ENCODE measurements at regions not wholly inside any gene's neighbourhood (a gene's known extent, or its start where the extent isn't known, plus 50 kb on each side); places are given as distances from the start of the nearest gene placed in this dataset.

DNA sequence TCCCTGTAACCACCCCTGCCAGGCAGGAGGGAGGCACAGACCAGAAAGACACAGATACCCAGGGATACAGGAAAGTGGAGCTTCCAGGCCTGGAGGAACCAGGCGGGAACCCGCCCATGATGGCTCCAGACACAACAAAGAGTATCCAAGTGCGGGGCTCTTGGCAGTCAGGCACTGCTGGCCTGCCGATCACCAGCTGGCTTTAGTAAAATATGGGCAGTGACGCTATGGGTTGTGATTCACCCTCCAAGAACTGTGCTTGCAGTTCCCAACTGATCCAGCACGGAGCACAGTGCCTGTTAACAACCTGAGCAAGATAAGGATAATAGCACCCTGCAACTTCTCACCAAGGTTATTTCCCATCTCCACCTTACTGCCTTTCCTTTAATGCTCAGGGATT, 463.3 kb downstream of the IRX1 start:
- POLR2A ChIA-PET, result no interaction called here
- no peaks in the 10 kb centered on the region for H3K9me3 ChIP-seq (ENCODE audit: low read length)
- no peaks in the 10 kb centered on the region for H3K36me3 ChIP-seq (ENCODE audit: insufficient read depth, low read length)
- Mint-ChIP-seq H3K4me1 (no peaks in the 10 kb centered on the region), H3K27me3 (peaks cover 0 to 1% of the 10 kb centered on the region in 2 donors), H3K27ac (no peak overlapping the region), H3K9me3 (peaks cover 0 to 11% (median 7%) of the 10 kb centered on the region in 5 donors), H3K36me3 (no peaks in the 10 kb centered on the region), H3K4me3 (no peak overlapping the region)
- no peaks in the 10 kb centered on the region for H3K4me1 ChIP-seq (ENCODE audit: insufficient read depth, low read length)
- no peak overlapping the region for H3K4me3 ChIP-seq (ENCODE audit: low read length)
- DNase-seq, result no peak
- CTCF ChIA-PET, result interaction anchor here (1.1 kb wide), 1 partner anchor 17 kb away, joined by 3 read pairs; no protein-coding TSS in a partner anchor
- H3K27me3 ChIP-seq (ENCODE audit: insufficient read depth, low read length, poor library complexity, severe bottlenecking), result no peaks in the 10 kb centered on the region
- H3K27ac ChIP-seq (ENCODE audit: low read depth, low read length), result no peak overlapping the region

DNA sequence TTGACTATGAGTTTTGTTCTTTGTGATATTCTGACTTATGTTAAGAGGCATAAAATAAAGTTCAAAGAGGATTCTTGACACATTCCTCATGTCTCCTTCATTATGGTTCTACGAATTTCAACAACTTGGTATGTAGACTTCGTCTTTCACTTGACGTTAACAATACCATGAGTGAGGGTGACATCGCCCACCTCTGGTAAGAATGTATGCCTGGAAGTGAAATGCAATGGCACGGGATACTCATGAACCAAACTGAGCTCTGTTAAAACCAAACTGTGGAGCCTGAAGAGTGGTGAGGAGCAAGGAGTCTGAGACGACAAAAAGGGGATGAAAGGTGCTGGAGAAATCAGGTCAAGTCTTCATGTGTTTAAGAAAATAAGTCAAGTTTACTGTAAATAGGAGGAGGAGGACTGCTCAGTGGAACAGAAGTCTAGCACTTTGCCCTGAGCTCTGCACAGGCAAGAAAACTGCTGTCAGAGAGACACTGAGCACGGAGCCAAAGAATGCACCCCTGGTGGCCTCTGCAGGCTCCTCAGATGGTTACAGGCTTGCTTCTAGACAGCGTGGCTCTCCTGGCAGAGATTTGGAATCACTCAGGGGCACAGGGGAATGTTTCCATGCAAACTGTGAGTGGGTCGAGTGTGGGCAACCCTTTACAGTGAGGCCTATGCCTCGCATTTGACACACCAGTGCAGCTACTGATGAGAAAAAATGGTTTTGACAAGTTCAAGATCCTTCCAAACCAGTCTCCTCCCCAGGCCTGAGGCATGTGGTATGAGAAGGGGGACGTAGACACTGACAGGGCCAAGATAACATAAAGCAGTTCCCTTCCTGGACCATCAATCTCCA, 470.1 kb downstream of the IRX1 start:
- Histone ChIP-seq H3K36me3 (ENCODE audit: insufficient read depth, low read length) (no peaks in the 10 kb centered on the region), H3K27me3 (ENCODE audit: insufficient read depth, low read length, poor library complexity, severe bottlenecking) (no peaks in the 10 kb centered on the region), H3K4me3 (ENCODE audit: low read length) (no peak overlapping the region), H3K9me3 (ENCODE audit: low read length) (no peaks in the 10 kb centered on the region), H3K4me1 (ENCODE audit: insufficient read depth, low read length) (no peaks in the 10 kb centered on the region), H3K27ac (ENCODE audit: low read depth, low read length) (no peak overlapping the region)
- CTCF ChIA-PET, result no interaction called here
- Mint-ChIP-seq H3K36me3 (no peaks in the 10 kb centered on the region), H3K27me3 (peaks cover 0 to 1% of the 10 kb centered on the region in 2 donors), H3K9me3 (peaks cover 6 to 18% (median 7%) of the 10 kb centered on the region in 5 donors), H3K27ac (no peak overlapping the region), H3K4me1 (no peaks in the 10 kb centered on the region), H3K4me3 (no peak overlapping the region)
- no peak for DNase-seq
- POLR2A ChIA-PET, result no interaction called here

DNA sequence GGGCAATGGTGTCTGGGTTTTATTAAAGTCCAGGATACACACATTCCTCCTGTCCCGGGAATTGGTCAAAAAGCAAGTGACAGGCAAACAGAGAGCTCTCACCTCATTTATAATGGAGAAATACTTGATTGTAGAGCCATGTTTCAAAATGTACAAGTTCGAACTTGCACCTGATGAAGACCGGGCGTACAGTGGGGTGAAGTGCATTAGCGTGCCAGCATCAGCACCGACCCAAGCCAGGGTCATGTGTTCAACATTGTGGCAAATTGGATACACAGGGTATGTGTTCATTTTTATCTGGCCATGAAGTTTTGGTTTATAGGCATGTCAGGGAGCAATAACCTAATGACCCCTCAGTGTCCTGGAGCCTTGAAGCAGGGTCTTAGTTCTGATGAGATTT, 472.5 kb downstream of the IRX1 start:
- no peaks in the 10 kb centered on the region for H3K36me3 Mint-ChIP-seq
- ChIA-PET POLR2A (no interaction called here), CTCF (no interaction called here)
- H3K4me3 ChIP-seq (ENCODE audit: low read length), result no peak overlapping the region
- no peak overlapping the region for H3K4me3 Mint-ChIP-seq
- peaks cover 5 to 23% (median 7%) of the 10 kb centered on the region in 5 donors for H3K9me3 Mint-ChIP-seq
- H3K27me3 Mint-ChIP-seq, result peaks cover 0 to 1% of the 10 kb centered on the region in 2 donors
- H3K36me3 ChIP-seq (ENCODE audit: insufficient read depth, low read length), result no peaks in the 10 kb centered on the region
- no peaks in the 10 kb centered on the region for H3K9me3 ChIP-seq (ENCODE audit: low read length)
- no peak overlapping the region for H3K27ac ChIP-seq (ENCODE audit: low read depth, low read length)
- DNase-seq, result no peak
- no peak overlapping the region for H3K27ac Mint-ChIP-seq
- no peaks in the 10 kb centered on the region for H3K4me1 ChIP-seq (ENCODE audit: insufficient read depth, low read length)
- H3K27me3 ChIP-seq (ENCODE audit: insufficient read depth, low read length, poor library complexity, severe bottlenecking), result no peaks in the 10 kb centered on the region
- H3K4me1 Mint-ChIP-seq, result no peaks in the 10 kb centered on the region

DNA sequence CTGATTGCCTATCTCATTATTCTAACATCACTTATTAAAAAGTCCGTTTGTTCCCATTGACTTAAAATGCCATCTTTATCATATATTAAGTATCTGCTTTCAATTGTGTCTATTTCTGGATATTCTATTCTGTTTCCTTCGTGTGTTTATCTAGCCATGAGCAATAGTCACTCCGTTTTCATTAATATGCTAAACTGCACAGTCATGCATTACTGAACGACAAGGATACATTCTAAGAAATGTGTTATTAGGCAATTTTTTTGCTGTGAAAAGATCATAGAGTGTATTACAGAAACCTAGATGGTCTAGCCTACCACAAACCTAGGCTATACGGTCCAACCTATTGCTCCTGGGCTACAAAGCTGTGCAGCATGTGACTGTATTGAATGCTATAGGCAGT, 482.9 kb downstream of the IRX1 start:
- ChIA-PET POLR2A (no interaction called here), CTCF (no interaction called here)
- no peak for DNase-seq
- Histone ChIP-seq H3K9me3 (ENCODE audit: low read length) (no peaks in the 10 kb centered on the region), H3K27ac (ENCODE audit: low read depth, low read length) (no peak overlapping the region), H3K36me3 (ENCODE audit: insufficient read depth, low read length) (no peaks in the 10 kb centered on the region), H3K27me3 (ENCODE audit: insufficient read depth, low read length, poor library complexity, severe bottlenecking) (no peaks in the 10 kb centered on the region), H3K4me3 (ENCODE audit: low read length) (no peak overlapping the region), H3K4me1 (ENCODE audit: insufficient read depth, low read length) (no peaks in the 10 kb centered on the region)
- Mint-ChIP-seq H3K36me3 (no peaks in the 10 kb centered on the region), H3K27ac (no peak overlapping the region), H3K9me3 (peaks cover 8 to 22% (median 14%) of the 10 kb centered on the region in 5 donors), H3K4me3 (no peak overlapping the region), H3K4me1 (no peaks in the 10 kb centered on the region), H3K27me3 (peaks cover 0 to 2% of the 10 kb centered on the region in 2 donors)

DNA sequence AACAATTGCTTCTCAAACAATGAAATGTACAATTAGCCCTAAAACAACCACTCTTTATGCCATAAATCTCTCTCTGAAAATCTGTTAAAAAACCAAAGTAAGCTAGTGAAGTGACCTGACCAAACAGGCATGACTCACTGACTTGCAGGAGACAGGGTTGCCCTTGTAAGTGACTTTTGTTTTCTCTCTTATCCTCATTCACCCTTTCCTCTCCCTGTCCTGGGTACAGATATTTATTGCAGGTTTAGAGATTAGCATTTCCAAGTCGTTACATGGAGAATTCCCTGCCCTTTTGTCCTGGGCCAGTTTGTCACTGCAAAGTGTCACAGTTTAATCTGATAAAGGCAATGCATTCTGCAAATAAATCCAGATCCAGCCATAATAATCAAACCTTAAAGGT, 484.2 kb downstream of the IRX1 start:
- peaks cover 0 to 2% of the 10 kb centered on the region in 2 donors for H3K27me3 Mint-ChIP-seq
- H3K4me3 Mint-ChIP-seq, result no peak overlapping the region
- POLR2A ChIA-PET, result no interaction called here
- DNase-seq, result no peak
- no peaks in the 10 kb centered on the region for H3K36me3 Mint-ChIP-seq
- H3K27me3 ChIP-seq (ENCODE audit: insufficient read depth, low read length, poor library complexity, severe bottlenecking), result no peaks in the 10 kb centered on the region
- H3K36me3 ChIP-seq (ENCODE audit: insufficient read depth, low read length), result no peaks in the 10 kb centered on the region
- no peak overlapping the region for H3K27ac ChIP-seq (ENCODE audit: low read depth, low read length)
- H3K9me3 ChIP-seq (ENCODE audit: low read length), result no peaks in the 10 kb centered on the region
- no peak overlapping the region for H3K4me3 ChIP-seq (ENCODE audit: low read length)
- no peak overlapping the region for H3K27ac Mint-ChIP-seq
- H3K4me1 ChIP-seq (ENCODE audit: insufficient read depth, low read length), result no peaks in the 10 kb centered on the region
- peaks cover 8 to 23% (median 18%) of the 10 kb centered on the region in 5 donors for H3K9me3 Mint-ChIP-seq
- CTCF ChIA-PET, result no interaction called here
- H3K4me1 Mint-ChIP-seq, result no peaks in the 10 kb centered on the region

DNA sequence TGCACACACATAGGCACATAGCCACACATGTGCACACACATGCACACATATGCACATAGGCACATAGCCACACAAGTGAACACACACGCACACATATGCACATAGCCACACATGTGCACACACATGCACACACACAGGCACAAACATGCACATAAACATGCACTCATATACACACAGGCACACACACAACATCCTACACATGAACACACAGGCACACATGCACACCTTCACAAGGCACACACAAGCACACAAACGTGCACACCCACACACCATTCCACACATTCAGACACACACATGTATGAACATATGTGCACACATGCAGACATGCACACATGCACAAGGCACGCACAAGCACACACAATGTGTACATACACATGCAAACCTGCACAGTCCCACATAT, 484.7 kb downstream of the IRX1 start:
- H3K4me3 Mint-ChIP-seq, result no peak overlapping the region
- CTCF ChIA-PET, result no interaction called here

DNA sequence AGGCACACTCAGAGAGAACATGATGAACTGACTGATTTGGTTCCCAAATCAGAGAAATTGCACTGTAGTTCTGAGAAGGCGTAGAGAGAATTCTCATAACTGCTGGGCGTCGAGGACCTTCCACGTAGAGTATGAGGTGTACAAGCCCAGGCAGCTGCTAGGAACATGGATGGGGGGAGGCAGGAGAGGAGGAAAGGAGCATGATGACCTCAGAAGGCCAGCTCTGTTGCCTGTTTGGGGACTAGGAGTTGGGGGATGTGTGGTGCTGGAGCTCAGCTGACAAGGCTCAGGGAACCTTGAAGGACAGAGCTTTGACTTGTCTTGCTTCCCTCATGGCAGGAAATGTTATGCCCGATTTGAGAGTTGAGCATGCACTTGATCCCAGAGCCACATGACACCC, 485.4 kb downstream of the IRX1 start:
- Mint-ChIP-seq H3K4me1 (no peaks in the 10 kb centered on the region), H3K36me3 (no peaks in the 10 kb centered on the region), H3K27me3 (peaks cover 0 to 2% of the 10 kb centered on the region in 2 donors), H3K9me3 (peaks cover 8 to 26% (median 18%) of the 10 kb centered on the region in 5 donors), H3K27ac (no peak overlapping the region), H3K4me3 (no peak overlapping the region)
- Histone ChIP-seq H3K36me3 (ENCODE audit: insufficient read depth, low read length) (no peaks in the 10 kb centered on the region), H3K4me3 (ENCODE audit: low read length) (no peak overlapping the region), H3K4me1 (ENCODE audit: insufficient read depth, low read length) (no peaks in the 10 kb centered on the region), H3K9me3 (ENCODE audit: low read length) (no peaks in the 10 kb centered on the region), H3K27me3 (ENCODE audit: insufficient read depth, low read length, poor library complexity, severe bottlenecking) (no peaks in the 10 kb centered on the region), H3K27ac (ENCODE audit: low read depth, low read length) (no peak overlapping the region)
- ChIA-PET POLR2A (no interaction called here), CTCF (no interaction called here)
- no peak for DNase-seq

More for the DNA sequence above, 484.7 kb downstream of the IRX1 start:
- Histone ChIP-seq H3K27ac (ENCODE audit: low read depth, low read length) (no peak overlapping the region), H3K9me3 (ENCODE audit: low read length) (no peaks in the 10 kb centered on the region), H3K4me1 (ENCODE audit: insufficient read depth, low read length) (no peaks in the 10 kb centered on the region), H3K36me3 (ENCODE audit: insufficient read depth, low read length) (no peaks in the 10 kb centered on the region), H3K27me3 (ENCODE audit: insufficient read depth, low read length, poor library complexity, severe bottlenecking) (no peaks in the 10 kb centered on the region), H3K4me3 (ENCODE audit: low read length) (no peak overlapping the region)
- Mint-ChIP-seq H3K9me3 (peaks cover 8 to 25% (median 18%) of the 10 kb centered on the region in 5 donors), H3K27me3 (peaks cover 0 to 2% of the 10 kb centered on the region in 2 donors), H3K4me1 (no peaks in the 10 kb centered on the region), H3K36me3 (no peaks in the 10 kb centered on the region), H3K27ac (no peak overlapping the region)
- POLR2A ChIA-PET, result no interaction called here
- DNase-seq, result no peak

DNA sequence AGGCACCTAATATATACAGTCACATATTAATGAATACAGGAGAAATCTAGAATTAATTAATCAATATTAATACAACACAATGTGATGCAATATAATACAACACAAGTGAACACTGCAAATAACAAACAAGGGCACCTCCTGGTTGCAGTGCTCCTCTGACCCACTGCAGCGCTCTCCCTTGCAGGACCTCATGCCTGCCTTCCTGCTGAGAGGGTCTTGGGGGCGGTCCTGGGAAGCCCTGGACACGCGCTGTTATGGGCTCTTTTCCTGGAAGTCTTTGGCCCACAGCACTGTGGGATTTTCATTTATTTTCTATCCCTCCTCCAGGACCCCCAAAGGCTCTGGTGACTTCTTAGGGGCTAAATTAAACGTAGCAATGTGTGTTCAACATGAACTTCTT, 485.8 kb downstream of the IRX1 start:
- no peaks in the 10 kb centered on the region for H3K9me3 ChIP-seq (ENCODE audit: low read length)
- no peaks in the 10 kb centered on the region for H3K27me3 ChIP-seq (ENCODE audit: insufficient read depth, low read length, poor library complexity, severe bottlenecking)
- Mint-ChIP-seq H3K9me3 (peaks cover 8 to 26% (median 18%) of the 10 kb centered on the region in 5 donors), H3K27me3 (peaks cover 0 to 2% of the 10 kb centered on the region in 2 donors), H3K4me1 (no peaks in the 10 kb centered on the region), H3K27ac (no peak overlapping the region), H3K4me3 (no peak overlapping the region), H3K36me3 (no peaks in the 10 kb centered on the region)
- no peaks in the 10 kb centered on the region for H3K36me3 ChIP-seq (ENCODE audit: insufficient read depth, low read length)
- ChIA-PET POLR2A (no interaction called here), CTCF (no interaction called here)
- H3K27ac ChIP-seq (ENCODE audit: low read depth, low read length), result no peak overlapping the region
- H3K4me1 ChIP-seq (ENCODE audit: insufficient read depth, low read length), result no peaks in the 10 kb centered on the region
- H3K4me3 ChIP-seq (ENCODE audit: low read length), result no peak overlapping the region
- no peak for DNase-seq

Measured in CD8-positive, alpha-beta memory T cell (primary cell).